ENCODE measurements at regions not wholly inside any gene's neighbourhood (a gene's known extent, or its start where the extent isn't known, plus 50 kb on each side); places are given as distances from the start of the nearest gene placed in this dataset.

DNA sequence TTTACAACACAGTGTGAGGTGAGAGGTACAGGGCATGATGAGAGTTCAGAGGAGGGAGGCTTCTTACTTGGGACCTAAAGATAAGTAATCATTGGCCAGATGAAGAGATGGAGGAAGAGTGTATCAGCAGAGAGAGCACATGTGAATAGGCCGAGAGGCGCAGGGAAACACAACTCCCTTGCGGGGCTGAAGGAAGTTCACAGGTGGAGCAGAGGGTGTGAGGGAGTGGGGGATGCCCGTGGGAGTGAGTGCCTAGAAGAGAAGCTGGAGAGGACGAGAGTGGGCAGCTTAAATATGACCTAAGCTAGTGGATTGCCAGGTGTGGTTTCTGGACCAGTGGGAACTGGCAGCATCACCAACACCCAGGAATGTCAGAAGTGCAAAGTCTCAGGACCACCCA, 98.2 kb upstream of the TBC1D5 start:
- TF ChIP-seq POLR2AphosphoS5 (IDR thresholded peaks at IDR 0.05; ENCODE audit: low read depth, low read length) (no peak), POLR2A (IDR thresholded peaks at IDR 0.05; ENCODE audit: low read depth, low read length) (no peak), SPI1 (IDR thresholded peaks at IDR 0.05; ENCODE audit: low read depth, low read length) (no peak), TAF1 (IDR thresholded peaks at IDR 0.05; ENCODE audit: low read depth, low read length) (no peak), POU2F2 (IDR thresholded peaks at IDR 0.05; ENCODE audit: low read depth, low read length) (no peak), PAX5 (IDR thresholded peaks at IDR 0.05; ENCODE audit: insufficient read depth, low read length, severe bottlenecking) (no peak)

Measured in GM12891 (cell line).